Prostate gland (tissue), 2 donors: ENCODE measurements at regions not wholly inside any gene's neighbourhood (a gene's known extent, or its start where the extent isn't known, plus 50 kb on each side); places are given as distances from the start of the nearest gene placed in this dataset.

ENCODE experiments used
- CTCF ChIP-seq, 4 experiments: fragments of 200-600 bp in 2 of 4; fragments of 450-650 bp in 2 of 4; sonication (generic) in 2 of 4; IDR thresholded peaks; 1 replicate in 3 of 4; 2 replicates in 1 of 4; pipeline ENCODE4 v1.5.1; 2016 to 2019; ENCODE audit warnings: antibody characterized with exemption in 4 of 4, mild to moderate bottlenecking in 2 of 4, moderate library complexity in 2 of 4
- POLR2A ChIP-seq: fragments of 450-650 bp; IDR thresholded peaks from one replicate; pipeline ENCODE4 v1.6.1; 2016; ENCODE audit warnings: antibody characterized with exemption, mild to moderate bottlenecking
- POLR2AphosphoS5 ChIP-seq: sonication (generic); formaldehyde crosslinking; IDR thresholded peaks from one replicate; pipeline ENCODE4 v1.6.1; 2017; ENCODE audit warnings: antibody characterized with exemption

- TF ChIP-seq POLR2AphosphoS5 (no peak), CTCF (IDR thresholded peaks at IDR 0.05) (no peak), POLR2A (no peak)
Measured at GRCh38 chr1:59125676-59126320, 171.1 kb upstream of the FGGY start.
